Hepatocyte (in vitro differentiated cells): ENCODE measurements at regions not wholly inside any gene's neighbourhood (a gene's known extent, or its start where the extent isn't known, plus 50 kb on each side); places are given as distances from the start of the nearest gene placed in this dataset.

Source experiments
- DNase-seq: peaks from one replicate; pipeline ENCODE4 v3.0.0-alpha.2; 2016; ENCODE audit warnings: low spot score
- H2AFZ ChIP-seq: fragments of 200-600 bp; sonication (generic); 2 replicates; pipeline ENCODE4 v1.6.0; 2016; ENCODE audit warnings: antibody characterized with exemption, mild to moderate bottlenecking
- H3K27ac ChIP-seq: fragments of 200-600 bp; sonication (generic); 2 replicates; pipeline ENCODE4 v1.5.1; 2016; ENCODE audit warnings: mild to moderate bottlenecking
- H3K27me3 ChIP-seq: fragments of 200-600 bp; sonication (generic); 2 replicates; pipeline ENCODE4 v1.6.1; 2016
- H3K36me3 ChIP-seq: fragments of 200-600 bp; sonication (generic); replicated peaks from 2 replicates; pipeline ENCODE4 v1.5.1; 2016; ENCODE audit warnings: low read depth; ENCODE audit not compliant: insufficient read depth
- H3K4me1 ChIP-seq: fragments of 200-600 bp; sonication (generic); 2 replicates; pipeline ENCODE4 v1.5.1; 2016; ENCODE audit warnings: mild to moderate bottlenecking, moderate library complexity; ENCODE audit not compliant: insufficient read depth
- H3K4me2 ChIP-seq: fragments of 200-600 bp; sonication (generic); 2 replicates; pipeline ENCODE4 v1.6.0; 2016
- H3K4me3 ChIP-seq: fragments of 200-600 bp; sonication (generic); 2 replicates; pipeline ENCODE4 v1.5.1; 2016; ENCODE audit warnings: mild to moderate bottlenecking
- H3K79me2 ChIP-seq: fragments of 200-600 bp; sonication (generic); 2 replicates; pipeline ENCODE4 v1.6.0; 2017; ENCODE audit warnings: mild to moderate bottlenecking
- H3K9me2 ChIP-seq: fragments of 200-600 bp; sonication (generic); replicated peaks from 2 replicates; pipeline ENCODE4 v1.6.0; 2017; ENCODE audit warnings: mild to moderate bottlenecking; ENCODE audit not compliant: insufficient read depth
- H3K9me3 ChIP-seq: fragments of 200-600 bp; sonication (generic); 2 replicates; pipeline ENCODE4 v1.5.1; 2016; ENCODE audit warnings: low read depth, mild to moderate bottlenecking
- H4K20me1 ChIP-seq: fragments of 200-600 bp; sonication (generic); 2 replicates; pipeline ENCODE4 v1.6.0; 2016; ENCODE audit warnings: mild to moderate bottlenecking; ENCODE audit not compliant: insufficient read depth, poor library complexity, severe bottlenecking
- CTCF ChIP-seq: fragments of 200-600 bp; sonication (generic); IDR thresholded peaks from 2 replicates; pipeline ENCODE4 v1.5.1; 2016; ENCODE audit warnings: antibody characterized with exemption, mild to moderate bottlenecking; ENCODE audit not compliant: poor library complexity
- EZH2 ChIP-seq: fragments of 200-600 bp; sonication (generic); IDR thresholded peaks from 2 replicates; pipeline ENCODE4 v1.6.1; 2016; ENCODE audit warnings: antibody characterized with exemption, mild to moderate bottlenecking, borderline replicate concordance
- EZH2phosphoT487 ChIP-seq: fragments of 200-600 bp; sonication (generic); IDR thresholded peaks from one replicate; pipeline ENCODE4 v1.6.1; 2018; ENCODE audit warnings: antibody characterized with exemption, mild to moderate bottlenecking, low read depth, moderate library complexity; ENCODE audit not compliant: unreplicated experiment, severe bottlenecking
- WGBS: methylation state at CpG from one replicate; pipeline ENCODE4 v1.1.6; 2016; ENCODE audit warnings: low lambda C conversion rate; ENCODE audit errors: missing lambda C conversion rate; 5-methylcytosine and 5-hydroxymethylcytosine counted together

DNA sequence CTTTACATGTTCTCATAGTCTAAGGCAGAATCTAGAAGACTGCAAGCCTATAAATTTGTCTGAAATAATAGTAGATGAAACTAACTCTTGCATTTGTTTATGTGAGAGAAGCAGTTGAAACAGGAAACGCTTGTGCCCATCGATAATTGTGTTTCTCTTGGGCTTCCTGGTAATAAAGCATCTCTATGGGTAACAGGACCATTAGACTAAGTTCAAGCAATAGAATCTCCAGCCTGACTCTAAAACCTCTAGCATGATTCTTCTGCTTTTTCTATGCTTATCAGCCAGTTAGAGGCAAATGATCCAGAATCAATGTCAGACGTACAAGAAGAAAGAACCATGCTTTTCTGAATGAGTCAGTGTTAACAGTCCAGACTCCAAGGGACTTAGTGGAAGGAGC lies 1734.4 kb downstream of the LRRC4C start:
- Histone ChIP-seq H3K4me1 (peaks cover 5% of the 10 kb centered on the region), H3K4me3 (no peak overlapping the region), H2AFZ (no peak overlapping the region), H3K36me3 (no peaks in the 10 kb centered on the region), H4K20me1 (no peaks in the 10 kb centered on the region), H3K9me2 (no peaks in the 10 kb centered on the region), H3K27me3 (no peaks in the 10 kb centered on the region), H3K9me3 (no peaks in the 10 kb centered on the region), H3K79me2 (no peaks in the 10 kb centered on the region), H3K27ac (no peak overlapping the region), H3K4me2 (no peak overlapping the region)
- DNase-seq = no peak
- TF ChIP-seq EZH2 = no peak
- no peak for TF ChIP-seq EZH2phosphoT487
- TF ChIP-seq CTCF = no peak
- WGBS = 61% methylated on average over 3 of the region's 3 CpGs

DNA sequence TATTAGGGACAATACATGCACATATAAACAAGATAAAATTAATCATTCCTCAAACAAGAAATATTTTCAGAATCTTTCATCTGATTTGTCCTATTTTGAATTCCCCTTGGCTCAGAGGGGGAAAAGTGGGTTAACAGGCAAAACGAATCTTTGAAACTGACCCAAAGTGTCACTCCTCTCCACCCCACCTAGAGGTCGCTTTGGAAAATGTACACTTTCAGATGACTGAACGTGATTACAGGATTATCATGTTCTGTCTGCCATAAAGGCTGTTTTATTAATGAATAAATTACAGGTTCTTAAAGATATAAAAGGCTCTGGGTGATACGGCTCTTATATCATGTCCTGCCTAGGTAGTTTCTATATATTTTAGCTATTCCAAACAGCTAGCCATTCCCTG lies 1735.0 kb downstream of the LRRC4C start:
- TF ChIP-seq CTCF = no peak
- no peak for TF ChIP-seq EZH2
- no peak for TF ChIP-seq EZH2phosphoT487
- no peak overlapping the region for H3K27ac ChIP-seq
- no peak for DNase-seq
- no peaks in the 10 kb centered on the region for H3K79me2 ChIP-seq
- 72% methylated on average over 4 of the region's 4 CpGs for WGBS
- no peak overlapping the region for H3K4me3 ChIP-seq
- H4K20me1 ChIP-seq = no peaks in the 10 kb centered on the region
- H2AFZ ChIP-seq = no peak overlapping the region
- no peaks in the 10 kb centered on the region for H3K9me2 ChIP-seq
- no peaks in the 10 kb centered on the region for H3K9me3 ChIP-seq
- H3K4me2 ChIP-seq = no peak overlapping the region
- no peaks in the 10 kb centered on the region for H3K36me3 ChIP-seq
- peaks cover 5% of the 10 kb centered on the region for H3K4me1 ChIP-seq
- H3K27me3 ChIP-seq = no peaks in the 10 kb centered on the region

DNA sequence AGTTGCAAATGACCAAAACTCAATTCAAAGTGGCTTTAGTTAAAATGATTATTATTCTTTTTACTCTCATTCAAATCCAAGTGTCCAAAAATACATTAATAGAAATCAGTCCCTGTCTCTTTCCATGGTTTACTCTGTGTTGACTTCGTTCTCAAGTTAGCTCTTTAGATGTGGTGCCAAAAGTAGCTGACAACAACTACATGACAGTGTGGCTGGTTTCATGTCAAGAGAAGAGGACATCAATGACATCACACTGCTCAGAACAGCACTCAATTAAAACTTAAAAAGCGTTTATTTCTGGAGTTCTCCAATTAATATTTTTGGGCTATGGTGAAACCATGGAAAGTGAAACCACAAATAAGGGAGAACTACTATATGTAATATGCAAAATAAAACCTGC lies 1746.9 kb downstream of the LRRC4C start:
- DNase-seq = no peak
- H3K4me2 ChIP-seq = no peak overlapping the region
- no peaks in the 10 kb centered on the region for H3K79me2 ChIP-seq
- H3K27me3 ChIP-seq = no peaks in the 10 kb centered on the region
- 94% methylated on average over 2 of the region's 2 CpGs for WGBS
- no peaks in the 10 kb centered on the region for H3K4me1 ChIP-seq
- no peak overlapping the region for H3K27ac ChIP-seq
- H4K20me1 ChIP-seq = no peaks in the 10 kb centered on the region
- TF ChIP-seq EZH2 (no peak), EZH2phosphoT487 (no peak), CTCF (no peak)
- H3K9me3 ChIP-seq = no peaks in the 10 kb centered on the region
- no peaks in the 10 kb centered on the region for H3K36me3 ChIP-seq
- no peak overlapping the region for H3K4me3 ChIP-seq
- no peak overlapping the region for H2AFZ ChIP-seq
- no peaks in the 10 kb centered on the region for H3K9me2 ChIP-seq

GRCh38 chr11:39690856-39691255 lies 1768.6 kb downstream of the LRRC4C start:
- Histone ChIP-seq H3K79me2 (no peaks in the 10 kb centered on the region), H3K4me3 (no peak overlapping the region), H2AFZ (no peak overlapping the region), H3K4me2 (no peak overlapping the region), H4K20me1 (no peaks in the 10 kb centered on the region), H3K4me1 (no peaks in the 10 kb centered on the region), H3K27ac (no peak overlapping the region), H3K27me3 (no peaks in the 10 kb centered on the region), H3K9me2 (no peaks in the 10 kb centered on the region), H3K36me3 (no peaks in the 10 kb centered on the region), H3K9me3 (no peaks in the 10 kb centered on the region)
- WGBS = 55% methylated on average over 1 of the region's 1 CpG
- TF ChIP-seq CTCF = no peak
- no peak for TF ChIP-seq EZH2
- no peak for TF ChIP-seq EZH2phosphoT487
- no peak for DNase-seq
